Superior temporal gyrus (tissue), 1 donor: ENCODE measurements at regions not wholly inside any gene's neighbourhood (a gene's known extent, or its start where the extent isn't known, plus 50 kb on each side); places are given as distances from the start of the nearest gene placed in this dataset.

Source experiments
- DNase-seq: peaks from one replicate; pipeline ENCODE4 v3.0.0-alpha.2; 2016; ENCODE audit errors: extremely low spot score

DNA sequence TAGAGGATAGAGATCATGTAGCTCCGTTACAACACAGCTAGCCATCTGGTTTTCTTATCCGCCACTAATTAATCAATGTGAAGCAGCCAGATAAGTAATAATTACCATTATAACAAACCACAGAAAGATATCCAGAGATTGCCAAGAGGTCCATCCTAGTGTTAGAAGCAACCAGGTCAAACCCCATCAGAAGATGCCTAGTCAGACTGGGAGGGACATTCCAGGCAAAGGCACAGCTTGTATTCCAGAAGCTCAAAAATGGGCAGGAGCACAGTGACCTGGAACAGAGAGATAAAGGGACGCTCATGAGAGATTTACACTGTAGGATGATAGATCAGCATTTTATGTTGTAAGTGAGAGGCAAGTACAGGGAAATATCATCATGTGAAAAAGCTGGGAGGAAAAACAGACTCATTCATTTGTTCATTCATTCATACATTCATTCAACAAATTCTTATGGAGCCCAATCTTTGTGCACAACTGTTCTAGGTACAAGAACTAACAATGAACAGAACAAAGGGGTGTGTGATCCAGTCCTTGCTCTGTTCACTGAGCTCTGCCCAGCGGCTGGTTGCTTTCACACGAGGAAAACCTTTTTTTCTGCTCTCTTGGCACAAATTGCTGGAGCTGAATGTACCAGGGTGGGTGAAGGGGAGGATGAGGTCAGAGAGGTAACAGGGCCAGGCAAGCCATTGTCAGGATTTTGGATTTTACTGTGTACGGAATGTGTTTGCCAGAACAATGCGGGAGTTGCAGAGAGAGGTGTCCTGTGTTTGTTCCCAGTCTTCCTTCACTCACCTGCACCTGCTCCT lies 240.8 kb upstream of the FGGY start:
- DNase-seq, result no peak

DNA sequence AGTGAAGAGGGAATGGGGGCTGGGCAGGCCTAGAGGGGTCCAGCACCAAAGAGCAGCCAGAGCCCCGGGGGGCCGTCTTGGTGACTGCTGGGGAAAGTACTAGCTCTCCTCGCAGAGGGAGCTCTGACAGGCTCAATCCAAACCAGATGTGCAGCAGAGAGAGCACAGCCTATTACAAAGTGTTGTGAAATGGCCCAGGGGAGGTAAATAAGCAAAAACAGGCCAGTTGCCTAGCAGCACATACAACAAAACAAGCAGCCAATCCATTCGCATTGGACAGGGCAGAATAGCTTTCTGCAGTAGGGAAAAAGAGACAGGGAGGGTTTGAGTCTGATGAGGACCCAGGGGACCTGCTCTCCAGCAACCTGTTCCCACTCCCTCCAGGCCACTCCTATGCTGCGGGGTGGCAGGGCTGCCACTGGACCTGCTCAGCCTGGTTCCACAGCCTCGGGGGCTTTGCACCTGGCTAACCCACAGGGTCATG lies 239.6 kb upstream of the FGGY start:
- DNase-seq, result no peak

DNA sequence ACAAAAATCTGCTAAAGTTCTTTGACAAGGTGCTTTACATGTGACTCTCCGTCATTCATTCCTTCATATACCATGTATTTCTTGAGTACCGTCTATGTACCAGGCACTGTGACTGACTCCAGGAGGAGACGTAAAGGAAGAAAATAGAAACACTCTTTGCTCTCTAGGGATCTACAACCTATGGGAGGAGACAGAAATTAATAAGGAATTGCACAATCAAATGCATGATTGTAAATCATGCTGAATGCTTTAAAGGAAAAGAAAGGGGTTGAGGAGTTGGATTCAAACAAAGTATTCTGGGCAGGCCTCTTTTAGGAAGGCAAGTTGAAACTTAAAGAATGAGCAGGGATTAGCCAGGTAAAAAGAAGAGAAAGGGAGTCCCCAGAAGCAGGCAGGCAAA lies 239.1 kb upstream of the FGGY start:
- DNase-seq, result no peak

DNA sequence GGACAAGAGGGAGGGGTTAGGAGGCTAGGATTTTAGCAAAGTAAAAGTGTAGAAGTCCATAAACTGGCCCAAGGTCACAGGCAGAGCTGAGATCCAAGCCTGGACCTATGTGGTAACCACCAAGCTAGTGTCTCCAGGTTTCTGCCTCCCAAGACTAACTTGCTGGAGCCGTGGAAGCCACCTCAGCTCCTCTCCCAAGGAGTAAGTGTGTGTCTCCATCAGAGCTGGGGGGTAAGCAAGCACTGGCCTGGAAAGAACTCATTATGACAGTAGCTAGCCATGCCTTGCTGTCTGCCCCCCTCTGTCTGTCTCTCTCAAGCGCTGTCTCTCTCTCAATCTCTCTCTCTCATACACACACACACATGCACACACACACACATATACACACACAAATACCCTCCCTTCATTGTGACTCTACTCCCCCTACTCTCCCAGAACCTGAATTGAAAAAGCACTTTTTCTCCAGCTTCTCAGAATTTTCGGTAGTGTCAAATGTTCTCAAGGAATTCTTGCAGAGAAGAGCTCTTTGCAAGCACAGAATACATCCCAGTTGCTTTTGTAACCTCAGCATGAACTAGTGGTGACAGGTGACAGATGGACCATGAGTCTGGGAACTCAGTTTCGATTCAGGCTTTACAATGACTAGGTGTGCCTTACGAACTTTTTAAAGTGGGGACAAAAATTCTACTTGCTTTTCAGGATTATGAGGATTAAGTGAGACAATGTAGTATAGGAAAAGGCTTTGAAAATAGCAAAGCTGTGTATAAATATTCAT lies 238.0 kb upstream of the FGGY start:
- DNase-seq, result no peak

DNA sequence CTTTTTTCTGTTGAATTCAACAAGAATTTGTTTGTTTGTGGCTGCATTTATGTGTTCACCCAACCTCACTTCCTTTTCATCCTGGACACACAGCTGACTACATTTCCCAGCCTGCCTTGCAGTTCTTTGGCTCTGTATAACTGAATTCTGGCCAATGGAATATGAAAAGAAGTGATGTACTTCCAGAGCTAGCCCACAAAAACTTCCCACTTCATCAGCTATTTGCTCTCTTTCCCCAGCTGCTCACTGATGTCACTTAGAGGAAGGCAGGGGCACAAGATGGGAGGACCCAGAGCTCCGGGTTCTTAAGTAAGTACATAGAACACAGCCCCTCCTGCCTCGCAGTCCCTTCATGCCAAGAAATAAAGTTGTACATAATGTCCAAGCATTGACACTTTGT lies 235.0 kb upstream of the FGGY start:
- peak; percentile 50 for DNase-seq

DNA sequence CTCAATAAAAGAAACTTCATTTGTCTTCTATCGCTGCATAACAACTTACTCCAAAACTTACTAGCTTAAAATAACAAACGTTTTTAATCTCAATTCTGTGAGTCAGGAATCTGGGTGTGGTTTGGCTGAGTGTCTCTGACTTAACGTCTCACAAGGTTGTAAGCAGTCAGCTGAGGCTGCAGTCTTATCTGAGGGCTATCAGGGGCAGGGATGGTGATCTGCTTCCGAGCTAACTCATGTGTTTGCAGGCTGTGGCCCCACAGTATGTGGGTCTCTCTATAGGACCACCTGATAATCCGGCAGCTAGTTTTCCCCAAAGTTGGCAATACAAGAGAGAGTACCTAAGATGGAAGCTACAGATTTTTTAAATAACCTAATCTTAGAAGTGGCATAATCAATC lies 234.2 kb upstream of the FGGY start:
- DNase-seq, result no peak

DNA sequence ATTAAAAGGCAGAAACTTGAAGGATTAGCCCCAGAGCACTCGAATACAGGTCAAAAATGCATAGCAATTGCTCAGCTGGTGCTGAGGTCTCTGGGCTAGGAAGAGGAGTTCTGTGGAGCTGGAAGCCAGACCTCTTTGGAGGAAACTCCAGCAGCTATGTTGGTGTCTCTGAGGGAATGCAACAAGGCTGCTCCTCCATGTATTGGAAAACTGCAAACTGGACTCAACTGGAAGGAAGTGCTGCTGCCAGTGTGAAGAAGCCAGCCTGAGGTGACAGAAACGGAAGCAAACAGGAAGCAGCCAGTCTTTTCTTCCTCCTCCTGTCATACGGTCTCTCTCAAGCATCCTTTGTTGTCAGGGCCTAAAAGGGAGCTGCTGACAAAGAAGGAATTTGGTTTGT lies 233.4 kb upstream of the FGGY start:
- no peak for DNase-seq

DNA sequence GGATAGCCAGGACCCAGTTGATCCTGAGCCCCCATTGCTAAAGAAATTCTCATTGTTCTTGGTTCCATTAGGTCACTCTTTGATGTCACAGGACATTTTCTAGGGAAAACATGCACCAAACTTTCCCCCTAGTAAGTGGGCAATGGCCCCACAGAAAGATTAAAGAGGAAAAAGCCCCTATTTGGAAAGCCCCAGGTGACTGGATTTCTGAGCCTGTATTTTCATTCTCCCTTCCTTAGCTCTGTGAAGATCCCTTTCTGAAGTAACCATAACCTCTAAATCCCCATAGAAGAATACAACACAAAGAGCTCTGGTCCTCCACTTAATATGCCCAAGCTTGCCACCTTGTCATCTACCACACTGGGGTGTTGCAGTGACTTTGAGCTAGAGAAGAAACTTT lies 232.3 kb upstream of the FGGY start:
- no peak for DNase-seq

DNA sequence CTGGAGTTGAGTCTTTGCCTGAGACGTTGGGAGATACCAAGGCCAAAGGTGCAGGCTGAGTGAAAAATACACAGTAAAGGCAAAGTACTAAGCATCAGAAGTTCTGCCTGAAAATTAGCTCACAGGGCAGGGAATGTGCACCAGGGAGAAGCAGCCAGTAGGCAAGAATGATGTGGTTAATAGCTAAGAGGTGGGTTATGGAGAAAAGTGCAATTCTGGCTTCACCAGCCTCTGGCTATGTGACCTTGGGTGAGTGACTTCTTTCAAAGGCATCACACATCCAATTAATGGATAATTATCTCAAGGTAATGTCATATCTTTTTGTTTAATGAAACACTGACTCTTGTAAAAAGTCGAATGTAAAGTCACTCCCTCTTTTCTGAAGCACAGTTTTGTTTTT lies 230.7 kb upstream of the FGGY start:
- DNase-seq, result no peak

DNA sequence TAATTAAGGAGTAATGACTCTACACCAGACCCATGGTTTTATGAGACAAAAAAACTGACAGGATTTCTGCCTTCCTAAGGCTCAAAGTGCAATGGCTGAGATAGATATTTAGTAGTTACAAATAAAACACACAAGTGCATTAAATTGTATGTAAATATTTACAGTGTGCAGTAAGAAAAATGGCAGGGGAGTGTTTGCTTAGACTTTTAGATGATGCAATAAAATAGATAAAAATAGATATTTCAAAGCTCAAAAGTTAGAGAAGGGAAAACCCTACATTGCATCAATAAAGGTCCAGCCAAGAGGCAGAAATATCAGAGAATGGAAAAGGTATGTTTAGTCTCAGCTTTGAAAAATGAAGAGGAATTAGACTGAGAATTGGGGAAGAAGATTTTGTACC lies 226.3 kb upstream of the FGGY start:
- no peak for DNase-seq

DNA sequence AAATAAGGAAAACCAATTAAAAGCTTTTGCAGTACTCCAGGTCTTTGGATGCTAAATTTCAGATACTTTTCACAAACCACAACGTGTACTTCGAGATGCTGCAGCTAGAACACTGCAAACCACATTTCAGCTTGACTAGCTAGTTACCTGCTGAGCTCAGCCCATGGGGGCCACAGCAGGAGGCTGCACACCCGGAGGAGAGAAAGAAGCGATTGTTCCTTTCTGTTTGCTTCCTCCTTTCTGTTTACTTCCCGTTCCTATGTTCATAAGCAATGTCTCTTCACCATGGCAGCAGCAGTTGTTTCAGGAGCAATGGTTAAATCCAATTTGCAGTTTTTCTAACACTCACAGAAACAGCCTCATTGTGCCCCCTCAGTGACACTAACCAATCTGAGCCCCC lies 225.6 kb upstream of the FGGY start:
- DNase-seq, result no peak

DNA sequence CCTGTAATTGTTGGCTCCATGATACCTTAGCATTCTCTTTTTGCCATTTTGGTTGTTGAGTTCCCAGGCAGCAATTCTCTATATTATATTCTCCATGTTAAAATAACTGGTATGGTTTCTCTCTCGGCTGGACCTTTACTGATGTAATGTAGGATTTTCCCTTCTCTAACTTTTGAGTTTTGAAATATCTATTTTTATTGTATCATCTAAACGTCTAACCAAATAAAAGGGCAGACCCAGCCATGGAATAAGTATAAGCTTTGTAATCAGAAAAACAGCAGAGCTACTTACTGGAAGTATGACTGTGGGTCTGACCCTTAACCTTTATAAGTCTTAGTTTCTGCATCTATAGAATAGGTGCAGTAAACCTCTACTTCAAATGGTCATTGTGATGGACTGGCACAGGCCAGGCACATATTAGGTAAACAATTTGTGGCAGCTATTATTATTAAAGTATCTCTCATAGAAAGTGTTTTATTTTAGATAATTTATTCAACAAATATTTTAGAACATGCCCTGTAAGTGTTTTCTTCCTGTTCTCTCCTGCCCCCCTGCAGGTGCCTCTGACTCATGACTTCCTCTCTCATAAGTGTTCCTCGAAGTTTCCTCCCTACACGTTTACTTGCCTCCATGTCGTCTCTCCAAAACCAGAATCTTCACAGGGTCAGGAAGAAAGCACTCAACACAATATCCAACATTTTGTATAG lies 224.9 kb upstream of the FGGY start:
- DNase-seq, result no peak

DNA sequence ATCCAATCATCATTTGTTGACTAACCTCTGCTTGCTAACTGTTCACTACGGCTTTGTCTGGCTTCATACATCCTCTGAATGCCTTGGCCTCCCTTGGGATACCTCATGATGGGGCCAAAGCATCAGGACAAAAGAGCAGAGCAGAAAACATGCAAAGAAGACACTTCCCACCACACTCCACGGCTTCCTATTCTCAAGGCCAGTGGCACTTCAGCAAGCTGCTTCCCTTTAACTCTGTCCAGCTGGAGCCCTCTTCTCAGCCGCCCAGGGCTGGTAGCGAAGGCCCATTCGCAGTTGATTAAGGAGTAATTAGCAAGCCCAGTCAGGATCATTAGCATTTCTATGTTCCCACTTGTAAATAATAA lies 224.3 kb upstream of the FGGY start:
- no peak for DNase-seq

DNA sequence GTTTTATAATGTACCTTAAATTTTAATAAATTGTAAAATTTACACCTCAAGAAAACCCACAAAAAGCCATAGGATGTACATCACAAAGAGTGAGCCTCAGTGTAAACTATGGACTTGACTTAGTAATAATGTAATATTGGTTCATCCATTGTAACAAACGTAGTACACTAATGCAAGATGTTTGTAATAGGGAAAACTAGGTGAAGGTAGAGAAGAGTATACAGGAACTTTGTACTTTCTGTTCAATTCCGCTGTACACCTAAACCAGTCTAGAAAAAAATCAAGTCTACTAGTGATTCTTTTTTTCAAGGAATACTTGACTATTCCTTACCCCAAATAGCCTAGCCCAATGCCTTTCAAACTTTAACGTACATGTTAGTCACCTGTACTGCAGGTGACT lies 222.3 kb upstream of the FGGY start:
- DNase-seq, result no peak

DNA sequence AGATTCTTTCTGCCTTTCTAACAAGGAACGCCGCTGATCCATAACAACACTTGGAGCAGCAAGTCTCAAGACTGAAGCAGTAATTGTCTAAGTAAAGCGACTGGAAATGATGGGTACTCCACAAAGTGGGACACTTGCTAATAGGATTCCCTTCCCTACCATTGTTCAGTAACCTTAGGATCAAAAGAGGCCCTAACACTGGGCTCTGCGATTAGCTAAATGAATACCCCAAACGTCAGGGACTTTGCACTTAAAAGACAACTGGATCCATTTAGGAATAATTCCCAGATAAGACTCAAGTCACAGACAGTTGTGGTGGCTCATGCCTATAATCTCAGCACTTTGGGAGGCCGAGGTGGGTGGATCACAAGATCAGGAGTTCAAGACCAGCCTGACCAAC lies 221.9 kb upstream of the FGGY start:
- DNase-seq, result no peak

DNA sequence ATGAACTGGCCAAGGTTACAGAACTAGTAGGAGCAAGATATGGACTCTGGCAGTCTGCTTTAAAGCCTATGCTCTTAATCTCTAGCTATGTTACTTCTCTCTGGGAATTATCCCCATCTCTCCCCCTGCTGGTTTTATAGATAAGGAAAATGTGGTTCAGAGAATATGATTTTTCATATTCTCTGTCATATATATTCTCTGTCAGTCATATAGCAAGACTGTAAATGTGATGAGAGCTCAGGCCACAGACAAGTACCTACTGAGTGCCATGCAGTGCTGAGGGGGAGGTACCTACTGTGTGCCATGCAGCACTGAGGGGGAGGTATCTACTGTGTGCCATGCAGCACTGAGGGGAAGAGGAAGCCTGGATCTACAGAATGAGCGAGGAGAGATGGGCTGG lies 220.3 kb upstream of the FGGY start:
- no peak for DNase-seq

DNA sequence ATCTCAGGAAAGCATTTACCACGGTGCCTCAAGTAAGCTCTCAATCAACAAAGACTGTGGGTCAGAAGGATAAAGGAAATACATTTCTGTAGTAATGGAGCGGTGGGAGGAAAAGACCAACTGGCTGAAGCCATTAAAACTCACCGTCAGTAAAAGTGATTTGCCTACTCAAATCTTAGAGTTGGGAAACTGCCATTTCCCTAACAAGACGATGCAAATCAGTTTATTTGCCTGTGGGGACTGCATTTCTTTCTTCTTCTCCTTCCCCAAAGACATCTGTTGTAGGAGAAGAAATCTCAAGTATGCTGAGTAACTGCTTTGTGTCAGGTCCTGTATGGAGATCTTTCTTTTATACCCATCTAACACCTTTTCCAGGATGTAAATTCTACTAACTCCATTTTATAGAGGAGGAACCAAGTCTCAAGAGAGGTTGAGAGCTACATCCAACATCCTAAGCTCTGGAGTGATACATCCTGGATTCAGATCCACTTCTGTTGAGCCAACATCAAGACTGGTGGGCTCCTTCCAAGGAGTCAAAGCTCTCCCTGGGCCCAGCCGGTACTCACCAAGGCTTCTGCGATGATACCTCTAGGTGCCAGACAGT lies 219.3 kb upstream of the FGGY start:
- DNase-seq, result no peak

DNA sequence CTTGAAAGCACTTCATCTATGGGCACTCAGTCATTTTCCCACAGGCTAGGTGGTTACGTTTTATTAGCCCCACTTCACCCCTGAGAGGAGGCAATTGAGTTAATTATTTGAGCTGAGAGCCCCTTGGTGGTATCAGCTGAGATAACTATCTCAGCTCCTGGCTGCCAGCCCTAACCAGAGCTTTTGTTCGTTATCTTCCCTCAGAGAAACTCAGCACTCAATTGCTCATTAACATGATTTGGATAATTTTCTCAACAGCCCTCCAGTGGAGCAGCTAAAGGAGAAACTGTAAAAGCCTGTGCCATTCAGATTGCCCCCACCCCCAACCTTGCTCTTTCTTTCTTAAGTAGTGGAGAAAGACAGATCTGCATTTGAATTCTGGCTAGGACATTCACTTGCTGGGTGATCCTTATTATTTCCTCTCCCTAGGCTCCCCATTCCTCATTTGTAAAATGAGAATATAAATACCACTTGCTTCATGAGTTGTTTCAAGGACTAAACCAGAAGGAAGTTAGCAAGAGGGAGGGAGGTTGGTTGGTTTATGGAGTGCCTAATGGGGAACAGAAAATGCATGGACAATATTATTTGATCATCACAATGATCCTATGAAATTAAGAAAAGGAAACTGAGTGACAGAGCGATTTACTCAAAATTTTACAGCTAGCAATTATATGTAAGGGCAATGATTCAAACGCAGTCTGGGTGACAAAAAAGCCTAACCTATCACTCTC lies 218.7 kb upstream of the FGGY start:
- DNase-seq, result no peak

DNA sequence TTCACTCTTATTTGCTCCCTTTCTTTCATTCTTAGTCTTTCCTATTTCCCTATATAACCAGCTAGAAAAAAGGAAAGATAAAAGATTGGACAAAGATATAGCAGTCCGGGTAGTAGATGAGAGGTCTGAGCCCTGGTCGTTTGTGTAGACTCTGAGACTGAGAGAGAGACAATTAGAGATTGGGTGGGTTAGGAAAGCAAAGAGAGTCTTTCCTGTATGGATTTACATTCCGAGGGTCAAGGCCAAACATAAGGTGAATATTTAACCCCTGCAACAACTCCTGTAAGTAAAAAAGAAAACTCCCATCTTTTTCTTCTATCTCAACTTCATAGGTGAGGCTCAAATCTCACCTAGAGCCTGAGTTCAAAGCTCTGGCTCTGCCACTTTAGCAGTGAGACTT lies 218.0 kb upstream of the FGGY start:
- DNase-seq, result no peak

DNA sequence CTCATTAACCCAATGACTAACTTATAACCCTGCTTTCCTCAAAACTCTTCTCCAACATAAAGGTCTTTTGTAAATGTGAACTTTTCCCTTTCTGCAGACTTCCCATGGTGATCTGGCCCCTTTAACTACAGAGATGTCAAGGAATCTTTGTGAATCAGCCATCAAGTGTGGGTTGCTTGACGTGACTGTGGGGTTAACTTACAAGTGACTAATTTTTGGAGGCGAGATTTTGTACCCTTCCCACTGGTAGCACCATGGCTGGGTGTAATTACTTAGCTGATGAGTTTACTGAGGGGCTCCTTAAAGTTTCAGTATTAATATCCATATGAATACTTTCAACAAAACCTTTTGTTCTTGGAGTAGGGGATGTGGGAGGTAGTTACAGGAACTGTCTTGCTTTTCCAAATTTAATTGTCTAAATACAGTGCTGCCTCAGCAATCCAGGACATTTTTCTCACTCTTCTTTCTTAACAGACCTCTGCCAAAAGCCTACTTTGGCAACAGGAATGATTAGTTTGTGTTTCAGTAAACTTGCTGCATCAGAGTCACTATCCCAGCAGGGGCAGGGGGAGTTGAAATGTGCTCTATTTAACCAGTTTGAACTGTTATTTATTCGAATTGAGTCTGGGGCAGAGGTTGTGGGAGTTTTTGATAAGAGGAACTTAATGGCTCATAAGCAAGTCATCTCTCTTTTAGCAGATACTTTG lies 217.3 kb upstream of the FGGY start:
- no peak for DNase-seq

DNA sequence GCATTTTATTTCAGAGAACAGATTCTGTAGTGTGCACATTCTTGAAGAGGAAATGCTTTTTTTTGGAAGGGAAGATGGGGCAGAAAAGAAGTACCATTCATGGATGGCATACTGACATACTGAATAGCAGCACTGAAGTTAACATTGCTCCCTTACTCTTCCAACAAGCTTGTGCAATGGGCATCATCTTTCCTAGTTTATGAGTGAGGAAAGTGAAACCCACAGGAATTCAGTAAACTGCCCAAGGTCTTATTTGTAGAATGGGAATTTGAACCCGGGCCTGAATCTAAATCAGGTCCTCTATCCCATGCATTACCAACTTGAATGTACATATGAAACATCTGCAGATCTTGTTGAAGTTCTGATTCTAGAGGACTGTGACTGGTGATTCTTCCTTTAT lies 215.7 kb upstream of the FGGY start:
- no peak for DNase-seq
